HUES64 (cell line): ENCODE measurements at regions not wholly inside any gene's neighbourhood (a gene's known extent, or its start where the extent isn't known, plus 50 kb on each side); places are given as distances from the start of the nearest gene placed in this dataset.

ENCODE experiments used
- H3K27ac ChIP-seq: 2 replicates; pipeline ENCODE4 v1.7.0; 2013; ENCODE audit warnings: low read depth, low read length, inconsistent platforms
- H3K27me3 ChIP-seq: 2 replicates; pipeline ENCODE4 v1.6.1; 2013; ENCODE audit warnings: mild to moderate bottlenecking, low read length; ENCODE audit not compliant: insufficient read depth
- H3K36me3 ChIP-seq: 2 replicates; pipeline ENCODE4 v1.6.1; 2013; ENCODE audit warnings: mild to moderate bottlenecking, low read length; ENCODE audit not compliant: insufficient read depth
- H3K4me1 ChIP-seq: 2 replicates; pipeline ENCODE4 v1.6.1; 2013; ENCODE audit warnings: mild to moderate bottlenecking, low read length, moderate library complexity; ENCODE audit not compliant: insufficient read depth
- H3K4me3 ChIP-seq: 2 replicates; pipeline ENCODE4 v1.5.1; 2013; ENCODE audit warnings: mild to moderate bottlenecking, low read length, moderate library complexity
- H3K9ac ChIP-seq: 2 replicates; pipeline ENCODE4 v1.6.1; 2013; ENCODE audit warnings: mild to moderate bottlenecking, low read depth, low read length
- H3K9me3 ChIP-seq: 2 replicates; pipeline ENCODE4 v1.6.1; 2013; ENCODE audit warnings: low read depth, low read length; ENCODE audit not compliant: insufficient read depth

DNA sequence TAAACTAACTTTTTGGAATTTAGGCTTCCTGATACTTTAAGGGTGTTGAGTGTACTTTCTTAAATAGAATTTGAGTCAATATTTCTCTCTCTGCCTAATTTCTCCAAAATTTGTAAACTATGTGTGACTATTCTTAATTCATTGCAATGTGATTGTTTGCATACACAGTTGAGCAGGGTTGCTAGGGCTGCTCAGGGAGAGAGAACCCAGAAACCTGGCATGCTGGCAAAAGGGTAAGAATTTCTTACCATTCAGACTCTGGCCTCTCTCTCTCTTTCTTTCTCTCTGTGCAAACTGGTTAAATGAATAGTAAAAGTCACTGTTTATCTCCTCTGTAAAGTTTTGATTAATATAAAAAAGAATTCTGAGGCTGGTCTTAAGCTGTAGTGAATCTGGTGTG lies 51.0 kb upstream of the NAMPT start:
- Histone ChIP-seq H3K27me3 (no peaks in the 10 kb centered on the region), H3K9me3 (peaks cover 24% of the 10 kb centered on the region), H3K4me3 (no peak overlapping the region), H3K27ac (no peak overlapping the region), H3K36me3 (no peaks in the 10 kb centered on the region), H3K9ac (no peak overlapping the region), H3K4me1 (no peaks in the 10 kb centered on the region)
